Peyer's patch (tissue), 4 donors: ENCODE measurements at regions not wholly inside any gene's neighbourhood (a gene's known extent, or its start where the extent isn't known, plus 50 kb on each side); places are given as distances from the start of the nearest gene placed in this dataset.

Experiments used
- POLR2A ChIP-seq, 2 donors: fragments of 450-650 bp; IDR thresholded peaks; one replicate each; pipeline ENCODE4 v1.5.1; 2017; ENCODE audit warnings: antibody characterized with exemption in 2 of 2, mild to moderate bottlenecking in 2 of 2, moderate library complexity in 2 of 2
- TF ChIP-seq, protein P1 (sequence below), 6 experiments: fragments of 450-650 bp in 4 of 6; fragments of 200-600 bp in 2 of 6; sonication (generic) in 1 of 6; IDR thresholded peaks; one replicate each; pipeline ENCODE4 v1.5.1; 2017 to 2019; ENCODE audit warnings: antibody characterized with exemption in 6 of 6, mild to moderate bottlenecking in 3 of 6, moderate library complexity in 1 of 6

DNA sequence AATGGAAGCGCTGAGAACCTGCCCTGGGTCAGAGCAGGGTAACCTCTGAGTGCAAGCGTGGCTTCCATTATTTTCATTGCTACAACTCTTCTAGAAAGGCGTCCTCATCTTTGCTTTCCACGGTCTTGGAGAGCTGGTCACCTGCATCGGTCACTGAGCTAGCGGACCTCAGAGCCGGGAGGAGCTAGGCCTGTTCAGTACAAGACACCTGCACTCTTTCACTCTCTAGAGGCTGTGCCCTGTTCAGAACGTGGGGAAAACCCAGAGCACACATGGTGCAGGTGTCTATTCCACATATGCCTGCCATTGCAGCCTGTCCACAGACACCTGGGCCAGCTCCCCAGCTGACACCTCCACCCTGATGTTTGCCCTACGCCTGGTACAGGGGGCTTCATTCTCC is 147.8 kb upstream of the IRX2 start:
- TF ChIP-seq, protein P1, sequence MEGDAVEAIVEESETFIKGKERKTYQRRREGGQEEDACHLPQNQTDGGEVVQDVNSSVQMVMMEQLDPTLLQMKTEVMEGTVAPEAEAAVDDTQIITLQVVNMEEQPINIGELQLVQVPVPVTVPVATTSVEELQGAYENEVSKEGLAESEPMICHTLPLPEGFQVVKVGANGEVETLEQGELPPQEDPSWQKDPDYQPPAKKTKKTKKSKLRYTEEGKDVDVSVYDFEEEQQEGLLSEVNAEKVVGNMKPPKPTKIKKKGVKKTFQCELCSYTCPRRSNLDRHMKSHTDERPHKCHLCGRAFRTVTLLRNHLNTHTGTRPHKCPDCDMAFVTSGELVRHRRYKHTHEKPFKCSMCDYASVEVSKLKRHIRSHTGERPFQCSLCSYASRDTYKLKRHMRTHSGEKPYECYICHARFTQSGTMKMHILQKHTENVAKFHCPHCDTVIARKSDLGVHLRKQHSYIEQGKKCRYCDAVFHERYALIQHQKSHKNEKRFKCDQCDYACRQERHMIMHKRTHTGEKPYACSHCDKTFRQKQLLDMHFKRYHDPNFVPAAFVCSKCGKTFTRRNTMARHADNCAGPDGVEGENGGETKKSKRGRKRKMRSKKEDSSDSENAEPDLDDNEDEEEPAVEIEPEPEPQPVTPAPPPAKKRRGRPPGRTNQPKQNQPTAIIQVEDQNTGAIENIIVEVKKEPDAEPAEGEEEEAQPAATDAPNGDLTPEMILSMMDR (IDR thresholded peaks at IDR 0.05): no peak
- no peak for TF ChIP-seq POLR2A (IDR thresholded peaks at IDR 0.05)
